Suppressor macrophage treated with lipopolysaccharide for 1 hour (primary cell): ENCODE measurements at regions not wholly inside any gene's neighbourhood (a gene's known extent, or its start where the extent isn't known, plus 50 kb on each side); places are given as distances from the start of the nearest gene placed in this dataset.
"Not testable (repeated sequence)": the region's sequence is repeated elsewhere in the genome, so short reads cannot be mapped to it uniquely, and the experiment has no call there.

Experiments
- DNase-seq, 3 donors: peaks; one replicate each; pipeline ENCODE4 v3.0.0-alpha.2; 2020 to 2022

DNA sequence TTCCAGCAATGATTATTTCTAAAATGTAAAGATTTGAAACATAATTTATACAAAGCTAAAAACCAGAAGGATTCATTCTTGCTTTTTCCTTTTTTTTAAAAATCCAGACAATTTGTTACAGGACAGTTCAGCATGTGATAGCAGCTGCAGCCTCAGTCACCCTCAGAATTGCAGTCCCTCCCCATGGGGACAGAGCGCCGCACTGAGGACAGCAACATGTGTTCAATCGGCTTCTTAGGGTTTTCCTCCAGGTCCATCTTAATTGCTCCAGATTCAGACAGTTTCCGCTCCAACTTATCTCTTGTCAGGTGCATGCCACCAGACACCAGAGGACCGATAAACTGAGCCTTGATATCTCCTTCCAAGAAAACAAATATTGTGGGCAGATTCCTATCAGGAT, 134.9 kb upstream of the TBC1D5 start:
- no peak for DNase-seq

GRCh38 chr3:17874636-17875035, 132.2 kb upstream of the TBC1D5 start:
- peak; percentile 54 to 77 (median 75) for DNase-seq

- DNase-seq: no peak
These were observed 130.0 kb upstream of the TBC1D5 start for GRCh38 chr3:17872457-17872856.

DNA sequence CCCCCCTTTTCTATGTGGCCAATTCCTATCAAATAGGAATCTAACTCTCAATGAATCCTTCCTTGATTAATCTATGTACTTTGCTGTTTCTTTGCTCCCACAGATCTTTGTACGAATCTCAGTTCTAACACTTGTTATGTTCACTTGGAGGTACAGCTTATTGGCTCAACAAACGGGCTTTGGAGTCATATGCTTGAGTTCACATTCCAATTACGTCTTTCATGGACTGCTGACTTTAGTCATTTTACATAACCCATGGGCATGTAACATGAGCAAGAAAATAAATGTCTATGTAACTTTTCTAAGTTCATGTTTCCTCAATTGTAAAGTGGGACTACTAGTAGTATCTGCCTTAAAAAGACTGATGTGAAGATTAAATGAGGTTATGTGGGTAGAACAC, 123.2 kb upstream of the TBC1D5 start:
- DNase-seq: no peak

GRCh38 chr3:17861476-17861875, 119.0 kb upstream of the TBC1D5 start:
- DNase-seq: no peak

GRCh38 chr3:17860840-17861471, 118.5 kb upstream of the TBC1D5 start:
- not testable (repeated sequence) for DNase-seq

- no peak for DNase-seq
These were observed 109.8 kb upstream of the TBC1D5 start for GRCh38 chr3:17852217-17852616.

- peak; percentile 9 to 45 (median 31) for DNase-seq
These were observed 108.0 kb upstream of the TBC1D5 start for GRCh38 chr3:17850448-17850847.

DNA sequence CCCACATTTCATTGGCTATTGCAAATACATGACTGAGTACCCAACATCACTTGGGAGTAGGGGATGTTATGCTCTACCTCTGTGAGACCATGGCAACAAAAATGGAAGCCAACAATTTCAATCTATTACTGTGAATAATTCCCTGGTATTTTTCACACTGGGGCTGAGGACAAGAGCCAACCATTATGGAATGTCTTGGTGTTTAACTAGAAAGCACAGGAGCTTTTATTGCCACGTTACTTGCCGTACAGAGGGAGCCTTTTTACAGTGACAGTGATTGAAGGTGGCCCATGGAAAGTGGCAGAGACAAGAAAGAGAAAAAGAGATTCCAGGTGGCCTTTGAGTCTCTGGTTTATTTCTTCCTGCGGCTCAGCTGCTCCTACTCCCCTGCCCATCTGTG, 105.7 kb upstream of the TBC1D5 start:
- no peak for DNase-seq

GRCh38 chr3:17847156-17847555, 104.7 kb upstream of the TBC1D5 start:
- DNase-seq: no peak

- no peak for DNase-seq
These were observed 104.0 kb upstream of the TBC1D5 start for GRCh38 chr3:17846466-17846865.

- DNase-seq: no peak
These were observed 102.8 kb upstream of the TBC1D5 start for GRCh38 chr3:17845026-17845812.

GRCh38 chr3:17844236-17844635, 101.8 kb upstream of the TBC1D5 start:
- DNase-seq: peak; percentile 24 to 65 (median 59)

DNA sequence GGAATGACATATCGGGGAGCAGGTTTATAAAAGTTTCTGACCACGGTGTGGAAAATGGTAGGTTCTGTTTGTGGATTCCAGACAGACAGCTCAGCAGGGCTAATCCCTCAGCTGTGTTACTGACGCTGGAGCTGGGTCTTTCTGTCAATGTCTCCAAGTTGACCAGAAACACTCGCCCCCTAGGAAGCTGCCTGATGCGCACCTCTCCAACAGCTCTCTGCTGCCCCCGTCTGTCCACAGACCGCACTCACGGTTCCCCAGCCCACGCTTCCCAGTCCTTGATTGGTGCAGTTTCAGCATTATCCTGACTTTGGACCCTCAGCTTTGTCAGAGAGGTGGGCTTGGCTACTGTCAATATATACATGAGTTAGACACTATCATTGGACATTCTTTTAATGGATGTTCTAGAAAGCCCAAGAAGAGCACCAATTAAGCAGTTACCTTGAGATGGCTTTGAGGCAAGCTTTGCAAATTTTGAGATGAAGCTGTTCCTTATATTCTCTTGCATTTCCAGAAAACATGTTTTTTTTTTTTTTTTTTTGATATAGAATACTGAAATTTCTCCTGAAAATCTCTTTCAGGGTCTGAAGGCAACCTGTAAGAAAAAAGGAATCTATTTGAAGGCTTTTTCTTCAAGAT, 98.9 kb upstream of the TBC1D5 start:
- peak; percentile 66 to 87 (median 82) for DNase-seq

DNA sequence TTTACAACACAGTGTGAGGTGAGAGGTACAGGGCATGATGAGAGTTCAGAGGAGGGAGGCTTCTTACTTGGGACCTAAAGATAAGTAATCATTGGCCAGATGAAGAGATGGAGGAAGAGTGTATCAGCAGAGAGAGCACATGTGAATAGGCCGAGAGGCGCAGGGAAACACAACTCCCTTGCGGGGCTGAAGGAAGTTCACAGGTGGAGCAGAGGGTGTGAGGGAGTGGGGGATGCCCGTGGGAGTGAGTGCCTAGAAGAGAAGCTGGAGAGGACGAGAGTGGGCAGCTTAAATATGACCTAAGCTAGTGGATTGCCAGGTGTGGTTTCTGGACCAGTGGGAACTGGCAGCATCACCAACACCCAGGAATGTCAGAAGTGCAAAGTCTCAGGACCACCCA, 98.2 kb upstream of the TBC1D5 start:
- no peak for DNase-seq

GRCh38 chr3:17840126-17840525, 97.7 kb upstream of the TBC1D5 start:
- peak in 2 of 3 donors; percentile 10 to 32 for DNase-seq

- DNase-seq: no peak
These were observed 94.5 kb upstream of the TBC1D5 start for GRCh38 chr3:17836919-17837318.

DNA sequence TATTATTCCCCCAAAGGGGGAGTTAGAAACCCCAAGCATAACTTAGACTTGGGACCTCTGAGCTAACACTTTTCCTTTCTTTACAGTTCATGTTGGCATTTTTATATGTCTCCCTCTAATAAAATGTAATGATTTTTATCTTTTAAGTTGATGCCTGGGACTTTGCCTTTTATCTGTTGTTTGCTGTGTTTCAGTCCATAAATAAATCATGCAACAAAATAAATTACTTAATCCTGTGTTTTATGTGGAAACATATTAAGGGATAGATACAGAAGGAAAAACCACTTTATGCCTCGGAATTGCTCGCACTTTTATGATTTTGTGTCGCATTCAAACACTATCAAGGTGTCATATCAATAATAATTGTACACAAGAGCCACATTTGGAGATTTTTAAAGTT, 93.7 kb upstream of the TBC1D5 start:
- no peak for DNase-seq

- no peak for DNase-seq
These were observed 91.5 kb upstream of the TBC1D5 start for GRCh38 chr3:17833786-17834559.

- DNase-seq: peak; percentile 51 to 69 (median 68)
These were observed 89.6 kb upstream of the TBC1D5 start for GRCh38 chr3:17832016-17832415.

DNA sequence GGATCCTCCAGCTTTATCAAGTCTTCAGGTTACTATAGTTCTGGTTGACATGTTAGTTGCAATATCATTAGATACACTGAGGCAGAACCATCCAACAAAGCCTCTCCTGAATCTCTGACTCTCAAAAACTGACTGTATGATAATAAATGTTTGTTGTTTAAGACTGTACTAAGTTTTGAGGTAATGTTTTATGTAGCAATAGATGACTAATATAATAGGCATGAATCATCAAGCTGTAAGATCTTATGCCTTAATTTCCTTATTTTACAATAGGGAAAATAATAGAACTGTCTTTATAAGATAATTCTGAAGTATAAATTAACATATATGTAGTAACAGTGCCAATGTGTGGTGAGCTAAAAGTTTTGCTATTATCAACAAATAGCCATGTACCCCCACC, 88.9 kb upstream of the TBC1D5 start:
- peak; percentile 4 to 79 (median 74) for DNase-seq

DNA sequence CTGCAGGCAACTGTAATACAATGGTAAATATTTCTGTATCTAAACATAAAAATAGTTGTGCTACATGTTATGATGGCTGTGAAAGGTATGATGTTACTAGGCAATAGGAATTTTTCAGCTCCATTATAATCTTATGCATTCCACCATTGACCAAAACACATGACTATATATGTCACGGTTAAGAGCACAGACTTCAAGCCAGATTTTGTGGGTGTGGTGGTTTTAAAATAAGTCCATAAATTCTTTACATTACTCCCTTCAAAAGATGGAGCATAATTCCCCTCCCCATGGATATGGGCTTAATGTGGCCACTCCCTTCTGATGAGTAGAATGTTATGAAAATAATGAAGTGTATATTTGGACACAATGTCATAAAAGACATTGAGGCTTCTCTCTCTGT, 88.4 kb upstream of the TBC1D5 start:
- DNase-seq: no peak

- DNase-seq: no peak
These were observed 86.0 kb upstream of the TBC1D5 start for GRCh38 chr3:17828388-17828787.
